ENCODE measurements at regions not wholly inside any gene's neighbourhood (a gene's known extent, or its start where the extent isn't known, plus 50 kb on each side); places are given as distances from the start of the nearest gene placed in this dataset.

GRCh38 chr10:33617381-33618080 lies 283.1 kb upstream of the NRP1 start:
- TF ChIP-seq TCF12 (IDR thresholded peaks at IDR 0.05; ENCODE audit: low read depth) = no peak
- no peak for TF ChIP-seq YY1 (IDR thresholded peaks at IDR 0.05; ENCODE audit: low read depth)
- TF ChIP-seq ZBTB7A (IDR thresholded peaks at IDR 0.05; ENCODE audit: low read depth) = no peak
- no peak for TF ChIP-seq EGR1 (IDR thresholded peaks at IDR 0.05)
- no peak for TF ChIP-seq TAF1 (IDR thresholded peaks at IDR 0.05; ENCODE audit: low read depth)
- TF ChIP-seq FOXM1 (IDR thresholded peaks at IDR 0.05; ENCODE audit: borderline replicate concordance, low read depth) = no peak
- TF ChIP-seq CREB1 (IDR thresholded peaks at IDR 0.05; ENCODE audit: low read depth) = no peak
- no peak for TF ChIP-seq USF1 (IDR thresholded peaks at IDR 0.05)
- TF ChIP-seq REST (IDR thresholded peaks at IDR 0.05; ENCODE audit: low read depth) = no peak
- no peak for TF ChIP-seq NFIC (IDR thresholded peaks at IDR 0.05)
- no peak for TF ChIP-seq EP300 (IDR thresholded peaks at IDR 0.05; ENCODE audit: borderline replicate concordance)
- no peak for TF ChIP-seq RAD21 (IDR thresholded peaks at IDR 0.05; ENCODE audit: low read depth)
- TF ChIP-seq TEAD4 (IDR thresholded peaks at IDR 0.05) = no peak

DNA sequence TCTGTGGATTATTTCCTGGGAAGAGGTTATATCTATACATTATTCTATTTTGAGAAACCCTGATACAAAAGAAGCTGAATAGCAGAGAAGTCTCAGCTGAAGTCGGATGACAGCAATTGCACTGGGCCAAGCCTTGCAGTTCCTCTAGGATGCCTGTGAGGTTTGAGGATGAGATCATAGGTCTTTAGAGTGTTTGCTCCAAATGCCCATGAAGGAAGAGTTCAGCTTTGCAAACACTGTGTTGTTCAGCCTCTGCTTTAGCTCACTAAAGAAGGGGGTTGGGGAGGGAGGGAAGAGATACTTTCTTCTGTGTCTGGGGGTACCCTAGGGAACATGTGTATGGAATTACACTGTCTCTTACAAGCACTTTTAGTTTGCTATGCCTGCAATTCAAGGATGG lies 282.5 kb upstream of the NRP1 start:
- TF ChIP-seq NFIC (IDR thresholded peaks at IDR 0.05) = no peak
- TF ChIP-seq REST (IDR thresholded peaks at IDR 0.05; ENCODE audit: low read depth) = no peak
- TF ChIP-seq CEBPB (IDR thresholded peaks at IDR 0.05) = no peak
- TF ChIP-seq TEAD4 (IDR thresholded peaks at IDR 0.05) = no peak
- no peak for TF ChIP-seq TCF12 (IDR thresholded peaks at IDR 0.05; ENCODE audit: low read depth)
- no peak for TF ChIP-seq TAF1 (IDR thresholded peaks at IDR 0.05; ENCODE audit: low read depth)
- TF ChIP-seq MAX (IDR thresholded peaks at IDR 0.05) = no peak
- TF ChIP-seq YY1 (IDR thresholded peaks at IDR 0.05; ENCODE audit: low read depth) = no peak
- no peak for TF ChIP-seq ZBTB7A (IDR thresholded peaks at IDR 0.05; ENCODE audit: low read depth)
- TF ChIP-seq EGR1 (IDR thresholded peaks at IDR 0.05) = no peak
- no peak for TF ChIP-seq USF1 (IDR thresholded peaks at IDR 0.05)
- no peak for TF ChIP-seq EP300 (IDR thresholded peaks at IDR 0.05; ENCODE audit: borderline replicate concordance)

DNA sequence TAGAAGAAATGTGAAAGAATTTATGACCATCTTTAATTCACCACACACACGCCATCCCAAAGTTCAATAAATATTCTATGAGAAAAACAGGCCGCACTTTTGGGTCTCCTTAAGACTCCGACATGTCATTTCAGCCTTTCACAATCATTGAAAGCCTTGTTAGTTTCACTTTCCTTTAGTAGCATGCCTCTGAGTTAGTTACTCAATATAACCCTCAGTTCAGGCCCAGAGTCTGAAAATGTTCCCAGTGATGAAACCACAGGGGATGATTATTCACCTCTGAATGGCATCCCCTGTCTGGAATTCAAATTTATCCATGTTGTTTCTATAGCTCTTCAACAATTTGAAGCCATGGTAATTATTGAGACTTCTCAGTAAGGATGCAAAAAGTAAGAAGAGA lies 278.1 kb upstream of the NRP1 start:
- TF ChIP-seq CEBPB (IDR thresholded peaks at IDR 0.05) (no peak), EGR1 (IDR thresholded peaks at IDR 0.05) (no peak), FOXM1 (IDR thresholded peaks at IDR 0.05; ENCODE audit: borderline replicate concordance, low read depth) (no peak), TCF12 (IDR thresholded peaks at IDR 0.05; ENCODE audit: low read depth) (no peak), RAD21 (IDR thresholded peaks at IDR 0.05; ENCODE audit: low read depth) (no peak), USF1 (IDR thresholded peaks at IDR 0.05) (no peak), REST (IDR thresholded peaks at IDR 0.05; ENCODE audit: low read depth) (no peak), ZBTB7A (IDR thresholded peaks at IDR 0.05; ENCODE audit: low read depth) (no peak), YY1 (IDR thresholded peaks at IDR 0.05; ENCODE audit: low read depth) (no peak), TAF1 (IDR thresholded peaks at IDR 0.05; ENCODE audit: low read depth) (no peak), CREB1 (IDR thresholded peaks at IDR 0.05; ENCODE audit: low read depth) (no peak)

DNA sequence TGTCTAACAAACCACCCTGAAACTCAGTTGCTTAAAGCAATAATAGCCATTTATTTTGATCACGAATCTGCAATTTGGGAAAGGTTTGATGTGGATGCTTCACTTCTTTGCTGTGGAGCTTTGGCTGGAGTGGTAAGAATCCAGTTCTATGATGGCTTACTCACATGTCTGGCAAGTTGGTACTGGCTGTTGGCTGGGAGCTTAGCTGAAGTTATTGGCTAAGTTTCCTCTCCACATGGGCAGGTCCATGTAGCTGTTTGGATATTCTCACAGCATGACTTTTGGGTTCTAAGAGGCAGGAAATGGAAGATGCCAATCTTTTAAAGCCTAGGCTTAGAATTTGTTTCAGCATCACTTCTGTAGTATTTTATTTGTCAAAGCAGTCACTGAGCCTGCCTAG lies 277.6 kb upstream of the NRP1 start:
- no peak for TF ChIP-seq TEAD4 (IDR thresholded peaks at IDR 0.05)
- no peak for TF ChIP-seq MAX (IDR thresholded peaks at IDR 0.05)
- no peak for TF ChIP-seq TAF1 (IDR thresholded peaks at IDR 0.05; ENCODE audit: low read depth)
- no peak for TF ChIP-seq FOXM1 (IDR thresholded peaks at IDR 0.05; ENCODE audit: borderline replicate concordance, low read depth)
- no peak for TF ChIP-seq NFIC (IDR thresholded peaks at IDR 0.05)
- TF ChIP-seq USF1 (IDR thresholded peaks at IDR 0.05) = no peak
- TF ChIP-seq RAD21 (IDR thresholded peaks at IDR 0.05; ENCODE audit: low read depth) = no peak
- no peak for TF ChIP-seq YY1 (IDR thresholded peaks at IDR 0.05; ENCODE audit: low read depth)
- TF ChIP-seq EP300 (IDR thresholded peaks at IDR 0.05; ENCODE audit: borderline replicate concordance) = no peak
- no peak for TF ChIP-seq TCF12 (IDR thresholded peaks at IDR 0.05; ENCODE audit: low read depth)
- no peak for TF ChIP-seq REST (IDR thresholded peaks at IDR 0.05; ENCODE audit: low read depth)
- TF ChIP-seq EGR1 (IDR thresholded peaks at IDR 0.05) = no peak
